ENCODE measurements at regions not wholly inside any gene's neighbourhood (a gene's known extent, or its start where the extent isn't known, plus 50 kb on each side); places are given as distances from the start of the nearest gene placed in this dataset.

DNA sequence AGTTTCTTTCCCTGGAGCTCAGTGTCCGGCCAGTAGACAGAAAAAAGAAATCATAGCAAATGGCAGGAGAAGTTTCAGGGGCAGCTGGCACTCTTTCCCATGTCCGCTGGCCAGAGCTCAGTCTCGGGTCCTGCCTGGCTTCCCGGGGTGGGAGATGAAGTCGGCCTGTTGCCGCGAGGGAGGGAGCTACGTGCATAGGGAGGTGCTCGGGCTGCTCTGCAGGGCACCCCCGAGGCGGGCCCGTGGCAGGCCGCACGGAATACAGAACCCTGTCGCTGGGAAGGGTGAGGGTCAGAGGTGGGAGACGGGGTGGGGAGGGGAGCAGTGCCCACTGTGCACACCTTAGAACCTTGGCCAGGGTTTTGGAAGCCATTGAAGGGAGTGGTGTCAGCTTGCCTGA is 78.3 kb upstream of the FOXF1 start:
- dilution Hi-C loops (cut with MboI; ENCODE audit: extremely low pct_ligation_motif_present, low sequenced_read_pairs), result no loop called here
- no peaks in the 10 kb centered on the region for H3K27me3 ChIP-seq (ENCODE audit: control insufficient read depth, extremely low read depth, insufficient read depth, low read length)
- no peak overlapping the region for H3K27ac ChIP-seq (ENCODE audit: control insufficient read depth, insufficient read depth, low read length)

DNA sequence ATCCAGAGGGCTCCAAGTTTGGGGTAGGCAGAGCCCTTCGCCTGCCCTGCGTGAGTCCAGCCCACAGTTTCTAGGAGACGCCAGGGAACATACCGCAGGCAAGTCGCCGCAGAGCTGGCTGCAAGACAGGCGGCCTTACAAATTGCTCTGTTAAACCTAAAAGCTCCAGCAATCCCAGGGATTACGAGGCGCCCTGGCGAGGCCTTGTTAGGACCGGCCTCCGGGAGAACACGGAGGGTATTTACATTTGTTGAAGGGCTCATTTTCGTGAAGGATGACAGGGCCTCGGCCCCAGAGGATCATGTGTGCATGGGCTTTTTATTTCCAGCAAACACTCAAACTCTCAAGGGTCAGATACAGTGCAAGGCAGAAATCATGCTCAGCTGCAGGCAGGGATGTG is 77.6 kb upstream of the FOXF1 start:
- no peak overlapping the region for H3K4me2 ChIP-seq (ENCODE audit: control insufficient read depth, extremely low read depth, insufficient read depth, low read depth, low read length)
- H4K20me1 ChIP-seq (ENCODE audit: control insufficient read depth, extremely low read depth, insufficient read depth, low read length), result no peaks in the 10 kb centered on the region
- H3K9me3 ChIP-seq (ENCODE audit: control insufficient read depth, low read depth, low read length), result no peaks in the 10 kb centered on the region
- no peak overlapping the region for H3K27ac ChIP-seq (ENCODE audit: control insufficient read depth, insufficient read depth, low read length)
- FAIRE-seq (no peak), DNase-seq (ENCODE audit: low read depth, low spot score) (no peak)
- no peaks in the 10 kb centered on the region for H3K4me1 ChIP-seq (ENCODE audit: control insufficient read depth, extremely low read depth, insufficient read depth, low read length)
- no peak for TF ChIP-seq EZH2 (IDR thresholded peaks at IDR 0.05; ENCODE audit: low read length)
- TF ChIP-seq, protein P1, sequence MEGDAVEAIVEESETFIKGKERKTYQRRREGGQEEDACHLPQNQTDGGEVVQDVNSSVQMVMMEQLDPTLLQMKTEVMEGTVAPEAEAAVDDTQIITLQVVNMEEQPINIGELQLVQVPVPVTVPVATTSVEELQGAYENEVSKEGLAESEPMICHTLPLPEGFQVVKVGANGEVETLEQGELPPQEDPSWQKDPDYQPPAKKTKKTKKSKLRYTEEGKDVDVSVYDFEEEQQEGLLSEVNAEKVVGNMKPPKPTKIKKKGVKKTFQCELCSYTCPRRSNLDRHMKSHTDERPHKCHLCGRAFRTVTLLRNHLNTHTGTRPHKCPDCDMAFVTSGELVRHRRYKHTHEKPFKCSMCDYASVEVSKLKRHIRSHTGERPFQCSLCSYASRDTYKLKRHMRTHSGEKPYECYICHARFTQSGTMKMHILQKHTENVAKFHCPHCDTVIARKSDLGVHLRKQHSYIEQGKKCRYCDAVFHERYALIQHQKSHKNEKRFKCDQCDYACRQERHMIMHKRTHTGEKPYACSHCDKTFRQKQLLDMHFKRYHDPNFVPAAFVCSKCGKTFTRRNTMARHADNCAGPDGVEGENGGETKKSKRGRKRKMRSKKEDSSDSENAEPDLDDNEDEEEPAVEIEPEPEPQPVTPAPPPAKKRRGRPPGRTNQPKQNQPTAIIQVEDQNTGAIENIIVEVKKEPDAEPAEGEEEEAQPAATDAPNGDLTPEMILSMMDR (optimal IDR thresholded peaks at IDR 0.05 in 1 of 3, IDR thresholded peaks at IDR 0.05 in 1 of 3, conservative IDR thresholded peaks at IDR 0.05 in 1 of 3; ENCODE audit: extremely low read depth in 1 of 3, insufficient read depth in 2 of 3, low read length in 3 of 3), result no peak
- H3K27me3 ChIP-seq (ENCODE audit: control insufficient read depth, extremely low read depth, insufficient read depth, low read length), result no peaks in the 10 kb centered on the region
- H3K9me1 ChIP-seq (ENCODE audit: control insufficient read depth, extremely low read depth, insufficient read depth, low read length), result no peaks in the 10 kb centered on the region
- no peak overlapping the region for H2AFZ ChIP-seq (ENCODE audit: control insufficient read depth, low read length)
- dilution Hi-C loops (cut with MboI; ENCODE audit: extremely low pct_ligation_motif_present, low sequenced_read_pairs), result no loop called here
- no peaks in the 10 kb centered on the region for H3K79me2 ChIP-seq (ENCODE audit: control insufficient read depth, insufficient read depth, low read length)
- no peak overlapping the region for H3K4me3 ChIP-seq (ENCODE audit: control insufficient read depth in 2 of 3, extremely low read depth in 1 of 3, insufficient read depth in 2 of 3, low read depth in 1 of 3, low read length in 3 of 3)
- H3K9ac ChIP-seq (ENCODE audit: control insufficient read depth, extremely low read depth, insufficient read depth, low read length), result no peak overlapping the region
- H3K36me3 ChIP-seq (ENCODE audit: control insufficient read depth in 2 of 2, extremely low read depth in 1 of 2, insufficient read depth in 2 of 2, low read length in 2 of 2), result no peaks in the 10 kb centered on the region

More for the DNA sequence above, 78.3 kb upstream of the FOXF1 start:
- Histone ChIP-seq H4K20me1 (ENCODE audit: control insufficient read depth, extremely low read depth, insufficient read depth, low read length) (no peaks in the 10 kb centered on the region), H3K36me3 (ENCODE audit: control insufficient read depth in 2 of 2, extremely low read depth in 1 of 2, insufficient read depth in 2 of 2, low read length in 2 of 2) (no peaks in the 10 kb centered on the region), H3K4me2 (ENCODE audit: control insufficient read depth, extremely low read depth, insufficient read depth, low read depth, low read length) (no peak overlapping the region), H2AFZ (ENCODE audit: control insufficient read depth, low read length) (no peak overlapping the region), H3K4me1 (ENCODE audit: control insufficient read depth, extremely low read depth, insufficient read depth, low read length) (no peaks in the 10 kb centered on the region), H3K9ac (ENCODE audit: control insufficient read depth, extremely low read depth, insufficient read depth, low read length) (no peak overlapping the region), H3K9me1 (ENCODE audit: control insufficient read depth, extremely low read depth, insufficient read depth, low read length) (no peaks in the 10 kb centered on the region), H3K9me3 (ENCODE audit: control insufficient read depth, low read depth, low read length) (no peaks in the 10 kb centered on the region), H3K79me2 (ENCODE audit: control insufficient read depth, insufficient read depth, low read length) (no peaks in the 10 kb centered on the region), H3K4me3 (ENCODE audit: control insufficient read depth in 2 of 3, extremely low read depth in 1 of 3, insufficient read depth in 2 of 3, low read depth in 1 of 3, low read length in 3 of 3) (no peak overlapping the region)
- TF ChIP-seq, protein P1 (optimal IDR thresholded peaks at IDR 0.05 in 1 of 3, IDR thresholded peaks at IDR 0.05 in 1 of 3, conservative IDR thresholded peaks at IDR 0.05 in 1 of 3; ENCODE audit: extremely low read depth in 1 of 3, insufficient read depth in 2 of 3, low read length in 3 of 3), result no peak
- no peak for TF ChIP-seq EZH2 (IDR thresholded peaks at IDR 0.05; ENCODE audit: low read length)
- DNase-seq (ENCODE audit: low read depth, low spot score) (no peak), FAIRE-seq (no peak)

All from keratinocyte (primary cell).